Gastroesophageal sphincter (tissue), 3 donors: ENCODE measurements at regions not wholly inside any gene's neighbourhood (a gene's known extent, or its start where the extent isn't known, plus 50 kb on each side); places are given as distances from the start of the nearest gene placed in this dataset.

Source experiments
- CTCF ChIP-seq, 4 experiments: fragments of 200-600 bp in 2 of 4; fragments of 450-650 bp in 2 of 4; sonication (generic) in 1 of 4; IDR thresholded peaks; one replicate each; pipeline ENCODE4 v1.5.1; 2017 to 2019; ENCODE audit warnings: antibody characterized with exemption in 4 of 4, mild to moderate bottlenecking in 2 of 4, moderate library complexity in 2 of 4
- POLR2A ChIP-seq, 2 donors: fragments of 450-650 bp; IDR thresholded peaks; one replicate each; pipeline ENCODE4 v1.6.1; 2017; ENCODE audit warnings: antibody characterized with exemption in 2 of 2, mild to moderate bottlenecking in 2 of 2, moderate library complexity in 1 of 2
- POLR2AphosphoS5 ChIP-seq: sonication (generic); formaldehyde crosslinking; IDR thresholded peaks from one replicate; pipeline ENCODE4 v1.6.1; 2017; ENCODE audit warnings: antibody characterized with exemption

GRCh38 chr22:27295605-27296004 is 506.0 kb downstream of the MN1 start:
- TF ChIP-seq CTCF (IDR thresholded peaks at IDR 0.05) (no peak), POLR2AphosphoS5 (no peak), POLR2A (IDR thresholded peaks at IDR 0.05) (no peak)
